NCI-H2227 (cell line): ENCODE measurements at regions not wholly inside any gene's neighbourhood (a gene's known extent, or its start where the extent isn't known, plus 50 kb on each side); places are given as distances from the start of the nearest gene placed in this dataset.

ENCODE experiments used
- DNase-seq: peaks from one replicate; lab custom pipeline; 2025; ENCODE audit not compliant: unreplicated experiment; lab: John Stamatoyannopoulos, UW

DNA sequence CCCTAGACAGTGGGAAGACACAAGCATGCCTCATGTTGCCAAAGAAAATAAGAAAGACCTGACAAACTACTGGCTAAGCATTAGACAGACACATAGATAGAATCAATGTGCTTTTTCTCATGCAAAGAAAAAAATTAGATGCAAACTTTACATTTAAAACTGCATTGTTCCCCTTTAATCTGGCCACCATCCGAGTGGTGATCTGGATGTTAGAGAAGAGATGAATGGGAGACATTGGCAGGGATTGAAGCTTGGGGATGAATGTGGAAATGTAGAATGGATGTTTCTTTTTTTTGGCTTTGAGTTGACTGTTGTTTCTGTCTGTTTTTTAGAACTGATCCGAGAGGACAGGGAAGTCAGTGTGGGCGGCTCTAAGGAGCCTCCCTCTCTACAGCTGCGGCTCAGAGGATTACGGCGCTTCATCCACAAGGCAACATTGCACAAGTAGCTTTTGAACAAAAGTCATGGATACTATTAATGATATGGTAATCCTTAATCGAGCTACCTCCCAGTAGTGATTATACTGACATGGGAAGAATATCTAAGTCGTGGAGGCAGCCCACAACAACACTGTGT, 53.0 kb downstream of the HELT start:
- no peak for DNase-seq

DNA sequence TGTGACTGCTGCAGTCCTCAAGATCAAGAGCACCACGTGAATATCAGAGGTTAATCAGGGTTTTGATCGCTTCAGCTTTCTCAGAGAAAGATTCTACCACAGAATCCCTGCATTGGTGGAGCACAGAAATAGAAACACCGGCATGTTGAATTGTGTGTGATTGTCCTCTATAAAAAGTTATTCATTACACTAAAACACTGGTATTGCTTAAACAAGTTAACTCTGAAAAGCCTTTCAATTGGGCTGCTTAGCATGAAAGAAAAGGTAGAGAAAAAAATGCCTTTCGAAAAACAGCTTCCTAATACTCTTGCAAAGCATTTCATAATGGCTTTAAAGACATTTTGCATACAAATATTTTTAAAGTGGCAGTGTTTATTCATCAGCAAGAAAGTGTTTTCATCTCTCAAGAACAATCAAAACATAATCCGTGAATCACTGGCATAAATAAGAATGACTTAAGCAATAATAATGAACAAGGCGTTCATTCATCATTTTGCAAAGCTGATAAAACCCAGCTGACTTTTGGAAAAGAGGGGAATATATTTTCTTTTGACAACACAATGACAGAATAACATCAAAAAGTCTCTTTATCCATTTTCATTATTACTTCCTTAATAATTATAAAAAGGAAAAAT, 61.1 kb downstream of the HELT start:
- DNase-seq = peak; percentile 8

DNA sequence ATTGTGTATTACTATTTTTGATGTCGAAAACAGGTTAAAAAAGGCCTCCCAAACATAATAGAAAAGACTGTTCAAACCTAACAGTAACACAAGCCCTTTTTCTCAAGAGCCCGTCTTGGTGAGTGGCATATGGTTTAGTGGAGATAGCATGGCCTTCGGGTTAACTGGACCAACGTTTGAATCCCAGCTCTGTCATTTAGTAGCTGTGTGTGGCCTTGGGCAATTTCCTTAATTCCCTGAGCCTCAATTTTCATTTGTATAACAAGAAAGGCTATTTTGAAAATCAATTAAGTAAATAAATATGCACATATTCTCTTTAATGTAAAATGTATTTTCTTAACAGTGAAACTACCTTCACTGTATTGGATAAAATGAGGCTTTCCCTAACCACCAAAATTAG, 62.3 kb downstream of the HELT start:
- DNase-seq = no peak

DNA sequence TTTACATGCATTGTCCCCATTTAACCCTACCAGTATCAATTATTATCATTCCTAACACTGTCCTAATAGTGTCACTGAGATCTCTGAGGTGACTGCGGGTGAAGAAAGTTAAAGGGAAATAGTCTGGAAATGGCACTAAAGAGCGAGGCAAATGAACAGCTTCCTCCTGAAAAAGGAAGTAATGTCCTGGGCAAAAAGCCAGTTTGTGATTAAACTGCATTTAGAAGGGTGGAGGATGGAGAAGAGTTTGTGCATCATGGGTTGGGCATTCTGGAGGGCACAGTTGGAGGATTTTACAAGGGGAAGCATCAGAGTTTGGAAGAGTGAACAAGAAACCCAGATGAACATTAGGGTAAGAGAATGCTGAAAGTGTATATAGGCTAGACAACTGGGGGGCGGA, 60.5 kb upstream of the SLC25A4 start:
- no peak for DNase-seq

DNA sequence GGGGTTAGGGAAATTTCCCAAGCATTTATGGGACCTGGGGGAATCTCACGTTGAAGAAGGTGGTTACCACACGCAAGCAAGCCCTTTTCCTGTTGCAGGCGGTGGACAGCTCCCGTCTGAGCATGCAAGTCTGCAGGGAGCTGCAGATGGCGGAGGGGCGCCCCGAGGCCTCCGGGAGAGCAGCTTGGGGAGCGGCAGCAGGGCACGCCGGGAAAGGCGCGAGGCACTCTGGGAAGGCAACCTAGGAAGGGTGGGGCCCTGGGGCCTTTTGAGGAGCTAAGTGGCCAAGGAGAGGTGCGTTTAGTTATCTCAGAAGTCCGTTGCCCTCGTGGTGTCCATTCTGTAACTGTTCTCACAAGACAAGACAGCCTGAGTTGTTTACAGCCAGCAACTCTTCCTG, 57.0 kb upstream of the SLC25A4 start:
- DNase-seq = no peak

DNA sequence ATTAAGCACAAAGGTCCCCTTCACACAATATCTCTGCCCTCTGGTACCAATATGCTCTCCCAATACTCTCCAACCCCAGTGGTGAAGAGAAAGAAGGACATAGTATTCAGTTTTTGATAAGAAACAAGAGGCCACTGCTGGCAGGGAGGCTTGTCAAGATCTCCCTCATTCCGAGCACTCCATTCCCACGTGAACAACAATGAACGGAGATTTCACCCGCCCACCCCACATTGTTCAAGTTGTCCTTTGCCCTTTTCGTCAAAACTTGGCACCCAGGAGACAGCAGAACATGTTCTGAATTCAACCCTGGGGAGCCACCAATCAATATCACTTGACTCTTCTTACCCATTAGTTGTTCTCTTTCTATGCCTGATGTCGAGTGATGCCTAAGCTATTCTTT, 54.2 kb upstream of the SLC25A4 start:
- DNase-seq = no peak

DNA sequence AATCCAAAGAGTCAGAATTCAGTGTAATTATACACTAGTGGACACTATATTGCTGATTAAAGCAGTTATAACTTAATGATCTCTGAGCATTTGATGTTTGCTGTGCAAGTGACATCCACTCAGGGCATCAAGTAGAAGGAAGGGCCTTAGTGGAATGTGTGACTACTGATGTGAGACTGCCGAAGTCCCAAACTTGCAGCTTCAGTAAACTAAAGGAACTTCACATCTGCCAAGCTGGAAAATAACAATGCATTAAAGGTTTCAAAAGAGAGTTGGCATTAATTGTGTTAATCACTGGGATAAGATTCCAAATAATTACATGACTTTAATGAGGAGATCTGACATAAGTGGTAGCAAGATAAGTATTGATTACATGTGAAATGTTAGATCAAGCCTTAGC, 52.5 kb upstream of the SLC25A4 start:
- DNase-seq = no peak

DNA sequence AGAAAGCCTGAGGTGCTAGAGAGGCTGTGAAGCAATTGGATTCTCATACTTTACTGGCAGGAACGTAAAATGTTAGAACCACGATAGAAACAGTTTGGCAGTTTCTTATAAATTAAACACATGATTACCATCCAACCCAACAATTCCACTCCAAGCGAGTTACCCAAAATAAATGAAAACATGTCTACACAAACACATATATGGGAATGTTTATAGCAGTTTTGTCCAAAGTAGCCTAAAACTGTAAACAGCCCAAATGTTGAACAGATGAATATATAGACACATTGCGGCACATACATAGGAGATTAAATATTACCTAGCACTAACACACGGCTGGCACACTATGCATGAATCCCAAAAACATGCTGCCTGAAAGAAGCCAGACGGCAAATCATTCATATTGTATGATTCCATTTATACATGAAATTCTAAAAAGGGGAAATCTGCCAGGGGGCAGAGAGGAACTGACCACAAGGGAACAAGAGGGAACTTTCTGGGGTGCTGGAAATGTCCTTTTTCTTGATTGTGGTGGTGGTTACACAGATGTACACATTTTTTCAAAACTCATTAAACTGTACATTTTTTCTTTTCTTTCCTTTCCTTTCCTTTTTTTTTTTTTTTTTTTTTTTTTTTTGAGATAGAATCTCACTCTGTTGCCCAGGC, 50.4 kb upstream of the SLC25A4 start:
- no peak for DNase-seq
